HG02763 (cell line): ENCODE measurements at regions not wholly inside any gene's neighbourhood (a gene's known extent, or its start where the extent isn't known, plus 50 kb on each side); places are given as distances from the start of the nearest gene placed in this dataset.

ENCODE experiments used
- ATAC-seq: cut with Tn5 transposase; IDR thresholded peaks from one replicate; pipeline ENCODE4 v1.9.1; 2021; ENCODE audit warnings: mild to moderate bottlenecking, moderate library complexity; ENCODE audit not compliant: unreplicated experiment

DNA sequence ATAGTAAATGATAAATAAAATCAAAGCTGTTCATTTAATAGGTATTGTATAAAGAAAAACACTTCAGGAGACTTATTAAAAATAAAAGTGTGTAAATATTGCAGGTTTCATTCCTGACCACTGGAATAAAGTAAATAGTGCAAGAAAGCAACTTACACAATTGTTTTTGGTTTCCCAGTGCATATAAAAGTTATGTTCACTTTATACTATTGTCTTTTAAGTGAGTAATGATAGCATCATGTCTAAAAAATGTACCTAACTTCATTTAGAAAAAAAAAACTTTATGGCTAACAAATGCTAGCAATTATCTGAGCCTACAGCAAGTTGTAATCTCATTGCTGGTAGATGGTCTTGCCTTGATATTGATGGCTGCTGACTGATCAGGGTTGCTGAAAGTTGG lies 726.6 kb upstream of the POU3F2 start:
- ATAC-seq = no peak

DNA sequence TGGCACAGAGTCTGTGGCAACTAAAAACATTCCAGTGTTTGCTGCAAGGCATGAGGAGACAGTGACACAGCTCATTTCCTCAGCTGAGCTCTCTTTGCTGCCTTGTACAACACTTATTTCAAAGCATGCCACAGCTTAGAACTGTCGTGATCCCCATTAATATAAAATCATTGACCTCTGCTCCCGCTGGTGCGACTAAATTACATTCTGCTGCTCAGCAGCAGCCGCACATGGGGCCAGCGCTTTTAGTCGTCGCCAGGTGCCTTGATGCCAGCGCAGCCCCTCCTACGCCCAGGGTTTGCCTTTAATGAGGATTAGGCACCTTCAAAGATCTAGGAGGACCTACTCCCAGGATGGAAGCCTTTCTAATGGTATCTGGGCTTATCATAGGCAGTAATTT lies 717.9 kb upstream of the POU3F2 start:
- no peak for ATAC-seq

DNA sequence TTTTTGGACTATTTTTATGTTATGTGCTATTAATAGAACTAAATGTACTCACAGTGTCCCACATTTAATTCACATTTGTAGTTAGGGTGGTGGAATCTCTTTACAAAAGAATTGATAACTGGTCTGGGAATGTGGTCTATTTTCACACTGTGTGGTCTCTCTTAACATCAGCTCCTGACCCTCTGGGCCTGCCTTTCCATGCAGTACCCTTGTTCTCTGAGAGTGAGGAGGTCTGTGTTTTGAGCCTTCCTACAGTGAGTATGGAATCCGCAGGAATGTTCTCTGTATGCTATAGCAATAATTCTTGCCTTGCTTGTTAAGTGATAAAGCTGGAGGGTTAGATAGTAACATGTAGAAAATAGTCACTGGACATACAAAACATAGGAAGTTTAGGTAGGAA lies 717.3 kb upstream of the POU3F2 start:
- no peak for ATAC-seq

DNA sequence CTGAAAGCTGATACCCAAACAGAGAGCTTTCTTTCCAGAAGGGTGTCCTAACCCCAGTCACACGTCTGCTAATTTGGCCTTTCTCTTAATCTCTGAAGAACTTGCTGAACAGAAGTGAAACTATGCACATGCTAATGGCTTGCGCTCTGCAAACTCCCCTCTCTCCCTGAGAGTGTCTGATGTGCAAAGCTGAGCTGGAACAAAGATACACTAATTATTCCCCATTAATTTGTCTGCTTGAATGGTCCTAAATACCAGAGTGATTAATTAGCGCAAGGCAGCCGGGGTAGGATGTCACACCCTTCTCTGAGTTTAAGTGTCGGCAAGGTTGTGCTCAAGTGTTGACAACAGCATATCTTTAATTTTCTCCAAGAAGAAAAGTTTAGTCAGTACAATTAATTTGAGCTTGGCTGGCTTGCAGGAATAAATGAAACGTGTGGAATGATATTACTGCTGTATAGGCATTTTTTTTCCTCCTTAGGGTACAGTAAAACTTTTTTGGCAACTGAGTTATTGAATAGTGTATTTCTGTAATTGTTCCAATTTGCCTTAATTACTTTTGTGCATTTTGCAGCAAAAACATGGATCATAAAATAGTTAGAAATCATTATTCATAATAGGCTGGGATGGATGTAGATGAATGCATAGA lies 715.9 kb upstream of the POU3F2 start:
- no peak for ATAC-seq

DNA sequence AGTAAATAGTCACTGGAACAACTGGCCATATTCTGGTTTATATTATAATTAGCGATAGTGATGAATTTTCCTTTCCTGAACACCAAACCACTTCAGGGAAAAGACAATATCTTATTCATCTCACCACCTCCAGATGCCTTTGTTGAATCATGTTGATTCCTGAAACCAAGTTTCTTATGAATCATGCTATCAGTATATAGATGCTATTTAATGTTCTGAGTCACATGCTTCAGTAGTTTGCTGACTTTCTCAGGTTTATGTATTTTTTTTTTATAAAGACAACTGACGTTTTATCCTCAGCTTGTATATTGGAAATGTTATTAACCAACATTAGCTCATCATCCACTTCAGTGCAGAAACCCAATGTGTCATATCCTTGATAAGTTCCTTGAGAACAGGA lies 710.2 kb upstream of the POU3F2 start:
- no peak for ATAC-seq

DNA sequence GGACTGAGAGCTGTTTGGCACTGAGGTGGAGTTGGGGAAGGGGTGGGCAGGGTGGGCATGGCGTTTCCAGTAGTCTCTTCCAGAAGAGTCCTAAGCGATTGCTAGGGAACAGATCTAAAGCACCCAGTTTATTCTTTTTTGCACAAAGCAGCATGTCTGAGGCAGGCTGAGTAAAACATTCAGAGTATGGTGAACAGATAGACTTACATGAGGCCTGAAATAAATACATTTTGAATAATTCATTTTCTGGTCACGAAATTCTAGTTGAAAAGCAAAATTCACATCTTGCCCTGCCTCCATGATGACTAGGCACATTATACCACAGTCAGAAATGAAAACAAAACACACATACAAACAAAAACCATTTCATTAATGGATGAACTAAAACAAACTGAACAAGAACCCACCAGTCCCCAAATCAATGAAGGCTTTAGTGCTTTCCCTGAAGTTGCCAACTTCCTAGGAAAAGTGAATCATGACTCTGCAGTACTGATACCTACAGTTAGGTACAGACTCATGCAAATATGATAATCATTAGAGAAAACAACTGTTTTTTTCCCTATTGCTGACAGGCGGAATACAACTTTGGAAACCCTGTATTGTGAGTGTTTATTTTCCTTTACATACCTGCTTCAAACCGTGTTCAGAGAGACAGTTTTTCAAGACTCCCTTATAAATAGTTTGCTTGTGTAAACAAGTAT lies 702.9 kb upstream of the POU3F2 start:
- ATAC-seq = no peak

DNA sequence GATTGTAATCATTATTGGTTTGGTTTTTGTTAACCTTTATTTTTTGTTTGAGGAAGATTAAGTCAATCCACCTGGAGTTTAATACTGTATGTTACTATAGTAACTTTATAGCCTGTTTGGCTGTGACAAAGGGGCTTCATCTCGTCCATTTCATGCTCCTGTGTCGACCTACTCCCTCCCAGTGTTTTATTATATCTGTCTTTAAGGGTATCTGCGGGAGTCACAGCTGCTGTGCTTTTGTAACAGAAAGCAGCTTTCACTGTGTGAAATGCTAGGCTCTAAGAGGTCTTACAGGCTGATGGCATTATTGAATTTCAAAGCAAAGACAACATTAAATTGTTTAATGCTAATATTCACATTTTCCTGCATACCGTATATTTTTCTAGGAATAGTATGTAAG lies 698.0 kb upstream of the POU3F2 start:
- ATAC-seq = no peak

DNA sequence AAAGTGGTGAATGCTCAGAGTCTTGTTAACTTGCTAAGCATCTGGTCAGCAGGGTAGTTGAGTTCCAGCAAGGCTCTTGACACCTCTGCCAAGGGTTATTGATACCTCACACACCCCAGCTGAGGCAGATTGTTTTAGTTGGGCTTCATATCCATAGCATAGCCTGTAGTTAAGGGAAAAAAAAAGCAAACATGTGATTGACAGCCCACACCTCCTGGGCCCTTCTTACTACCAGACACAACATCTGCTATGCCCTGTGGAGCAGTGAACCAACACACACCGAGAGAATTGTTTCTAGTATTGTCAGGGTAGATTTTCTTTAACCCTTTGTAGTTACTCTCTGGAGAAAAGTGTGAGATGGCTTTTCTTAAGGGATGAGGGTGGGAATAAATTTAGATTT lies 697.0 kb upstream of the POU3F2 start:
- no peak for ATAC-seq

DNA sequence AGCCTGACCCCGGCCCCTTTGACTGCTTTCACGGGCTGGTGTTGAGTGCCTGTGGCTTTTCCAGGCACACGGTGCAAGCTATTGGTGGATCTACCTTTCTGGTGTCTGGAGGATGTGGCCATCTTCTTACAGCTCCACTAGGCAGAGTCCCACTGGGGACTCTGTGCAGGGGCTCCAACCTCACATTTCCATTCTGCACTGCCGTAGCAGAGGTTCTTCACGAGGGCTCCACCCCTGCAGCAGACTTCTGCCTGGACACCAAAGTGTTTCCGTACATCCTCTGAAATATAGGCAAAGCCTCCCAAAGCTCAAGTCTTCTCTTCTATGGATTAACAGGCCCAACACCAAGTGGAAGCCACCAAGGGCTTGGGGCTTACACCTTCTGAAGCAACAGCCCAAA lies 691.5 kb upstream of the POU3F2 start:
- no peak for ATAC-seq

DNA sequence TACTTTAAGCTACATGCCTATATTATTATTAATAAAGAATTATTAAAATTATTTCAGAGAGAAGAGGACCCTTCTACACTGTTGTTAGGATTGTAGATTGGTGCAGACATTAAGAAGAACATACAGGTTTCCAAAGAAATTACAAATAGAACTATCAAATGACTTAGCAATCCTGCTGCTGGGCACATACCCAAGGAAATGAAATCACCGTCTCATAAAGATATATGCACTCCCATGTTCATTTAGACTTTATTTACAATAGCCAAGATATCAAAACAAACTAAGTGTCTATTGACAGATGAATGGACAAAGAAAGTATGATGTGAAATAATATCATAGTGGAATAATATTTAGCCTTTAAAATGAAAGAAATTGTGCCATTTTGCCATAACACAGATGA lies 687.7 kb upstream of the POU3F2 start:
- ATAC-seq = no peak

DNA sequence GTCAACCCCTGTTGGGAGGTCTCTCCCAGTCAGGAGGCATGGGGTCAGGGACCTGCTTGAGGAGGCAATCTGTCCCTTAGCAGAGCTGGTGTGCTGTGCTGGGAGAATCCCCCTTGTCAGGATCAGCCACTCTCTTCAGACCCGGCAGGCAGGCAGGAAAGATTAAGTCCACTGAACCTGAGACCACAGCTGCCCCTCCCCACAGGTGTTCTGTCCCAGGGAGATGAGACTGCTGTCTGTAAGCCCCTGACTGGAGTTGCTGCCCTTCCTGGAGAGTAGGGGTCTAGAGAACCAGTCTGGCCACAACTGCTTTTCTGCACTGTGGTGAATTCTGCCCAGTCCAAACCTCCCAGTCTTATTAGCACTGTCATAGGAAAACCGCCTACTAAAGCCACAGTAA lies 677.8 kb upstream of the POU3F2 start:
- ATAC-seq = no peak

DNA sequence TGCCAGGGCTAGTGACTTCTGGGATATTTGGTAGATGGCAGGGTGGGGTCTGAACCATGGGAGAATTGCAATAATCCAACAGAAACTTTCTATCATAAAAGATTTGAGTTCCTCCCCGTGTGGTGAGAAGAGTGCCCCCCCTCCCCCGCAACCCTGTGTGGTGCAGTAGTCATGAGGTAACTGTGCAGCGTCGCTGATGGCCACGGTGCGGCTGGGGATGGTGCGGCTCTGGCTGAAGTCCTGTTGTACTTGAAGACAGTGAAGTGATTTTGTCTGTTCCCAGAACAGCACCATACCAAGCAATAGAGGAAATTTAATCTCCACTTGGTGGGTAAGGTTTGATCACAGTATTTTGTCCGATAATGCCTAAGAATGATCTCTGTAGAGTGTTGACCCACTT lies 654.8 kb upstream of the POU3F2 start:
- no peak for ATAC-seq

DNA sequence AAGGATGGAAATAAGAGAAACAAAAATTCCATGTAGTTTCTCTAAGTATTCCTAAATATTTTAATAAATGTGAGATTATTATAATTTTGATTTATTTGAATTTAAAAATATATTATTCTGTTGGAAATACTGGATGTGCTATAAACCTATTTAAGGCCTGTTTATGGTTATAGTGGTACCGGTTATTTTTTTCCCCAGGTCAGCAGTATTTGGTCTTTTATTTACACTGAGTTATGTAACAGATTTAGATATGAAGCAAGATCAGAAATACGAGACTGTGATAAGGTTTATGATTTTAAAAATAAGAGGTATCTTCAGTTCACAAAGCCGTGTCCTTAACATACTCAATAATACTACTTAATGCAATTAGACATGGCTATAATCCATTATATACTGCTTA lies 634.3 kb upstream of the POU3F2 start:
- no peak for ATAC-seq

DNA sequence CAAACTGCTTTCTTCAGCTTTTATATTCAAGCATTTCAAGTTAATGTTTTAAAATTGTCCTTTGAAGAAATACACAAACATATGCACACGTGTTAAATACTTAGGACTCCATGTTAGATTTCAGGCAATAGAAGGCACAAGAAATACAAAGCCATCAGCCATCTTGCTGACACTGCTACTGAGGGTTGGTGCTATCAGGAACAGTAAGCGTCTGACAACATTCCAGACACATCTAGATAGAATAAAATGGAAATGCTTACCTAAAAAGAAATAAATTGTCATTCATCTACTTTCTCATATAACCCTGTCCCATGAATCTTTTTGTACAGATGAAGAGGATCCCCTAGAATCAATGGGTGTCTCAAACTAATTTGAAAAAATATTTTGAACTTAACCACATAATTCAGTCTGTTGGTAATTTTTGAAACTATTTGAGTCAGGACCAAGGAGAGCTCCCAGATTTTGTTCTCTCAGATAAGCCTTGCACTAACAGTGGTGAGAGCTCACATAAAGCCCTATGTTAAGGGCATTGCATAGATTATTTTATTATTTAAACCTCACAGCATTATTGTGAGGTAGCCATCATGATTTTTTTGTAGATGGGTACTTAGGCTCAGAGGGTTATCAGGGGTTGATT lies 631.1 kb upstream of the POU3F2 start:
- no peak for ATAC-seq

DNA sequence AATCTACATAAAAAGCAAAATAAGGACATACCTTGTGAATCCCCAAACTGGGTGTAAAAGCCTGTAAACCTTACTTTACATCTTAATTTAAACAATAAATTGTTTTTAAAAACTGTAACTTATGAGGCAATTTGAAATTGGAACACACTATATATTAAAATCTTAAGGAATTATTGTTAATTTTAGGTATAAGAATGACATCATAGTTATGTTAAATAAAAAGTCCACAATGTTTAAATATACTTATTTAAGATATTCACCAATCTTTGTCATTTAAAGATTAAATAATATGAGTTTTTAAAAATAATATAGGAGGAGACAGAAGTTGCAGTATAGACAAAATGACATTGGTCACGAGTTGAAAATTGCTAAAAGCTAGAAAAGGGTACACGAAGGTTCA lies 621.9 kb upstream of the POU3F2 start:
- ATAC-seq = no peak

DNA sequence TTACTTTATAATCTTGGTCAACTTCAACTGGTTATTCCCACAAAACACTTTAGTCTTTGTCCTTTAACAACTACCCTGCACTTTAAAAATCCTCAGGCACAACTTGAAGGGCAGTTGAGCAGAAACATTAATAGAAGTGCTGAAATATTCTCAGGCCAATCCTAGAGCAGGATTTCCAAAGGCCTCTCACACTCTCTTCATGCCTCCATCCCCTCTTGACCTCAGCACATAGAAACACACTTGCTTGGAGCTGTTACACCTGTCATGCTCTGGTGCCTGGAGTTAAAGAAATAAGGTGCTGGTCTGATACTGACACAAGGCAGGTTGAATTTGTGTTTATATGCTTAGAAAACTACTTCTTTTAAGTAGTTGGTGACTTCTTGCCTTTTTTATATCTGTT lies 618.8 kb upstream of the POU3F2 start:
- ATAC-seq = no peak

DNA sequence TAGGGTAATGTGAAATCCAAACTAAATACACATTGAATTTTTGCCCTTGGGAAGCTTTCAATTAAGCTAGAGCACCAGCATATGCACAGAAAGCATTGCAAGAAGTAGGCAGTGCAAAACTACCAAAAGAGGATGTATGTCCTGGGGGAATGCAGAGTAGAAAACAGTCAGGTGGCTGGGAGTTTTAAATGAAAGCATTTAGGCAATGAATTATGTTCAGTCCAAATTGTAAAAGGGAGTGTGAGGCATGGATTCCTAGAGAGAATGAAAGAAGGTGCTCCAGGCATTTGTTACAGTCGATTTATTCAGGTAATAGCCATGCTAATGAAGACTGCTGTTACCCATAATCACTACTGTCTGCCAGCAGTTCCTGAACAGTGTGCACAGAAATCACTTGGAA lies 604.1 kb upstream of the POU3F2 start:
- ATAC-seq = no peak

DNA sequence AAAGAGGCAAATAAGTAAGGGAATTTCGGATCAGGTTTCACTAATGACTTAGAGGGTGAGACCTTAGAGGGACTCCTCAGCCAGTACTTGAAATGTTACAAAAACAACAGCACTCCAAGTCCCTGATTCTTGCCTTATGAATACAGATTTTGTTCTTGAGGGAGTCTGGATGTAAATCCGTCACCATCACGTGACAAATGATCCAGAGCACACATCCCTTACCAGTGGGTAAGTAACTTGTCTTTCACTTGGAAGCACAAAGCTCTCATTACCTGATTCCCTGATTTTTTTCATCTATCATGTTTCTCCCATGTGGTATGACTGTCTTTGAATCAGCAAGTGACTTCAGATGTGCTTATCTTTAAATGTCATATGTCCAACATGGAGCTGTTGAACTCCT lies 595.3 kb upstream of the POU3F2 start:
- no peak for ATAC-seq

DNA sequence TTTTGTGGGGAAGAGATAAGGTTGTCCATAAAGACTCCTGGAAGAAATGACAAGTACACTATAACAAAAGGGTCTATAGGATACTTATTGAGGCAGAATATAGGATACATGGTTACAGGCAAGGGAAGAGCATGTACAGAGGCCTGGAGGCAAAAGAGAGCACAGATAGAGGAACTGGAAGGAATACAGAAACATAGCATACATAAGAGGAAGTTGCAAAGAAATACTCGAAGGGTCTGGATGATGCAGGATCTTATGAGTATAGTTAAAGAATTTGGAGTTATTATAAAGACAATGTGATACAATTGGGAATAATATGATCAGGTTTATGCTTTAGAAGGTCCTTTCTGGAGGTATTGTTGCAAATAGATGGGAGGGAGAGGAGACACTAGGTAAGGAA lies 592.7 kb upstream of the POU3F2 start:
- no peak for ATAC-seq

DNA sequence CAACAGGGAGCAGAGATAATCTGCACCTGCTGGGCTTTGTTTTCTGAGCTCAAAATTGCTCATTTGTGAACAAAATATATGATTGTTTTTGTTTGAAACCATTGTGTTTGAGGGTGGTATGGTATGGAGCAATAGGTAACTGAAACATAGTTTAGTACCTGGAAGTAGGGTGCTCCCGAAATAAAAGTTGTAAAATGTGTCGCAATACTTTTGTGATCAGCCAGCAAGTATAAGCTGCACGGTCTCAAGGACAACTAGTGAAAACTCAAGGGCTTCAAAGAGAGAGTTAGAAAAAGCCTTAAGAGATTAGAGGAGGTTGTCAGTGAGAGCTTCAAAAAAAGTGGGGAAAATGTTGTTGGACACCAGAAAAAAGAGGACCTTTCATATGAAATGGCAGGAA lies 579.8 kb upstream of the POU3F2 start:
- no peak for ATAC-seq

DNA sequence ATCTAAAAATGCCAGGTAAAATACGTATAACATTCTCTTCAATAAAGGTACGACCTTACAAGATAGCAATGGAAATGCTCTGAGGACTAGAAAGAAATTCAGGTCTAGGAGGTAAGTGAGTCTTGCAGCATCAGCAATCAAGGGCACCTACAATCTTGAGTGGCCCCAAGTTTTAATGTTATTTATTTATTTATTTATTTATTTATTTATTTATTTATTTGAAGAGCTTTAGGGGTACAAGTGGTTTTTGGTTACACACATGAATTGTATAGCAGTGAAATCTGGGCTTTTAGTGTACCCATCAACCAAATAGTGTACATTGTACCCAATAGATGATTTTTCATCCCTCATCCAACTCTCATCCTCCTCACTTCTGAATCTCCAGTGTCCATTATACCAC lies 574.0 kb upstream of the POU3F2 start:
- ATAC-seq = no peak

DNA sequence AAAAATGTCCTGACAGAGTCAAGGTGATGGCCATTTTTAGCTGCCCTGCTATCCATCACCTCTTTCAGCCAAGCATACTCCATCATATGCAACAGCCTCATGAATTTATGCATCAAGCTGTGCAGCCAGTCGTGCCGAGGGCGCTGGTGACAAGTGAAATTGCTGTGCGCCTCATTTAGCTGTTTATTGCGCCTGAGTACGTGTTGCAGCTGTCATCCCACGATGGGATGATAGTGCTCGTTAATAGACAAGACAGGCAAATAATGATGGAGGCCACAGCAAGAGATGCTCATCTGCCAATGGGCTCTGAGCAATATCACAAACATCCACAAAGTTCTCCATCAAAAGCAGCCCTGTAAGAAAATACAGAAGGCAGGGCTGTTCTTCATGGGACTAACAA lies 562.3 kb upstream of the POU3F2 start:
- no peak for ATAC-seq

DNA sequence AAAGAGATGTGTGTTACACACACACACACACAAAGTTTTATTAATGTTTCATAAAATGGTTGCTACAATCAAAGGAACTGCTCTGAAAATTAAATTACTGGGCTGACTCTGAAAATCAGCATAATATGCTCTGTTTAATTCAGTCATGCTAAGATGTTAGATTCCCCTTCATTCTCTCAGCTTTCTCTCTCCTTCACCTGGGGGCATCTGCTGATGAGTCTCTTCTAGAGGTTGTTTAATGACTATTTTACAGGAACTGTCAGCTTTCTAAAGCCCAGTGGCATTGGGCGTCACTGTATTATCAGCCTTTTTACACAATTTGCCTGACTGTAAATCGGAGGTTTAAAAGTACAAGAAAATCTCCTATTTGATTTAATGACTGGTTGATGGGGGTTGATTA lies 559.7 kb upstream of the POU3F2 start:
- ATAC-seq = no peak
